GM12891 (cell line): ENCODE measurements at regions not wholly inside any gene's neighbourhood (a gene's known extent, or its start where the extent isn't known, plus 50 kb on each side); places are given as distances from the start of the nearest gene placed in this dataset.

Experiments
- POLR2A ChIP-seq: IDR thresholded peaks from 2 replicates; pipeline ENCODE4 v1.6.1; 2011; ENCODE audit warnings: low read depth, low read length, control low read depth
- POLR2AphosphoS5 ChIP-seq: IDR thresholded peaks from 2 replicates; pipeline ENCODE4 v1.6.1; 2011; ENCODE audit warnings: low read depth, low read length, control low read depth
- TAF1 ChIP-seq: IDR thresholded peaks from 2 replicates; pipeline ENCODE4 v1.6.1; 2011; ENCODE audit warnings: low read depth, low read length, control low read depth

DNA sequence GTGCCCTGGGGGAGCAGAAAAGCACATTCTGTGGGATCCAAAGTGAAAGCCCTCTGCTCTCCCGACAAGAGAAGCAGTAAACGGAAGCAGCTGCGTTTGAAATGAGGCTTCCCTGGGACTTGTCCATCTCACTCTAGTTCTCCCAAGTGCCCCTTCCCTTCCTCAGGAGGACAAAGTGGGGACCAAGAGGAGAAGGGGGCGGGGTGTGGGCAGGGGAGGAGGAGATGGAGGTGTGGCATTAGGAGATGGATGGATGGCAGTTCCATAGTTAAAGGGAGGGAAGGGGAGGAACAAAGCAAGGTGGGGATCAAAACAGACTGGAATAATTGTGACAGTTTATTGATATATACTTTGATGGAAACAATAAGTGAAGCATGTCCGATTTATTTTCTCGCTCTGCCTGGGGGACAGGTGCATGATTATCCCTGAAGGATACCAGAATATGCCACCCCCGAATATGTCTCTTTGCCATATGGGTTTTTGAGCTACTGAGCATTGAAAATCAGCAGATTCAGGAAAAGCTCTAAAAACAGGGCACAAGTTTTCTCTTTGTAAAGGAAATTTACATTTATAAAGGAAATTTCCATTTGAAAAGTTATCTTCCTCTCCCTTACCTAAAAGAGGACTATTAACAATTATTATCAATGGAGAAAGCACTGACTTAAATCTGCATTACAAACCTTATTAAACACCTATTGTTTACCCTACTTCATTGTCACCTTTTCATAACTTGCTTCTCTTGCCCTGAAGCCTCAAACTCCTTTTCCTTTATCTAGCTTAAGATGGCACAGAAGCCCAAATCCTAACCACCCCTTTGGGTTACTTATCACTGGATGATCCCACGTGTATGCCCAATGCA is 58.9 kb upstream of the DAZL start:
- TF ChIP-seq TAF1 (no peak), POLR2A (no peak), POLR2AphosphoS5 (no peak)
